ENCODE measurements at regions not wholly inside any gene's neighbourhood (a gene's known extent, or its start where the extent isn't known, plus 50 kb on each side); places are given as distances from the start of the nearest gene placed in this dataset.

DNA sequence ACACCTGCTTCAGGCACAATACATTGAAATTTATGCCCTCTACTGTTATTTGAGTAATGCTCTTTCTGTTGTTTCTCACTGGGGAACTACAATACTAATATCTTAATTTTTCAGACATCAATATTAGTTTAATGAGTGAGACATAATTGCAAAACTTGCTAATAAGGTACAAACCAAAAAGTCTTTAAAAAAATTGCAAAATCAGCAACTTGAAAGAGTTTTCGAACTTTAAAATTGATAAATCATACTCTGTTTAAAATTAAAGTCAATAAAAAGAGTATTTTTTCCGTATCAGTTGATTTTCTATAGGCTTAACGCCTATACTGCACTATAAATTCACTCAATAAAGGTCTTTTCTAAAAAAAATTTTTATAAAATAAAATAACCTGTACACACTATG lies 1735.9 kb upstream of the SEL1L start:
- no peaks in the 10 kb centered on the region for H3K27me3 ChIP-seq
- no peaks in the 10 kb centered on the region for H3K9me3 ChIP-seq
- ATAC-seq (ENCODE audit: low FRiP score in 2 of 2) (no peak), DNase-seq (no peak)
- H3K4me3 ChIP-seq = no peak overlapping the region
- WGBS, 2 donors = 82 to 84% methylated on average over 3 of the region's 3 CpGs
- TF ChIP-seq POLR2A (IDR thresholded peaks at IDR 0.05) = no peak
- H3K36me3 ChIP-seq = no peaks in the 10 kb centered on the region
- no peaks in the 10 kb centered on the region for H3K4me1 ChIP-seq
- H3K27ac ChIP-seq = no peak overlapping the region

DNA sequence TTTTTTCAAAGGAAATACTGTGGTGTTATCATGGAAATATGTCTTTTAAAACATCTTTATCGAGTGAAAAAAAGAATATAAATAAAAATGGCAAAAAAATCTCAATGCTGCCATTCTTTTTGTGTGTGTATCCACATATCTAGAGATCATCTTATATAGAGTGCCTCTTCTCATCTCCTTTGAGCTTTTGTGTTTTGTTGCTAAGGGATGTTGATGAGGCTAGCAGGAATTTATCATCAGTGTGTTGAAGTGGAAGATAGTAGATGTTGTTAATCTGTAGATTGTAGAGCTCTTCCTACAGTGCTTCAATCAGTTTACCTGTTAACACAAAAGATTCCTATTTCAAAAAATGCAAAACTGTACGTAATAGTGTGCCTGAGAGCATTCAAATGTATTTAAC lies 1738.0 kb upstream of the SEL1L start:
- H3K4me1 ChIP-seq = no peaks in the 10 kb centered on the region
- no peak for ATAC-seq (ENCODE audit: low FRiP score in 2 of 2)
- DNase-seq = no peak
- no peak overlapping the region for H3K4me3 ChIP-seq
- no peaks in the 10 kb centered on the region for H3K36me3 ChIP-seq
- H3K27me3 ChIP-seq = no peaks in the 10 kb centered on the region
- H3K9me3 ChIP-seq = no peaks in the 10 kb centered on the region
- no peak for TF ChIP-seq POLR2AphosphoS5 (IDR thresholded peaks at IDR 0.05)
- TF ChIP-seq EP300 (IDR thresholded peaks at IDR 0.05) = no peak
- no peak for TF ChIP-seq POLR2A (IDR thresholded peaks at IDR 0.05)
- TF ChIP-seq CTCF (IDR thresholded peaks at IDR 0.05) = no peak
- H3K27ac ChIP-seq = no peak overlapping the region
- WGBS, 2 donors = 69% methylated on average over 2 of the region's 2 CpGs

DNA sequence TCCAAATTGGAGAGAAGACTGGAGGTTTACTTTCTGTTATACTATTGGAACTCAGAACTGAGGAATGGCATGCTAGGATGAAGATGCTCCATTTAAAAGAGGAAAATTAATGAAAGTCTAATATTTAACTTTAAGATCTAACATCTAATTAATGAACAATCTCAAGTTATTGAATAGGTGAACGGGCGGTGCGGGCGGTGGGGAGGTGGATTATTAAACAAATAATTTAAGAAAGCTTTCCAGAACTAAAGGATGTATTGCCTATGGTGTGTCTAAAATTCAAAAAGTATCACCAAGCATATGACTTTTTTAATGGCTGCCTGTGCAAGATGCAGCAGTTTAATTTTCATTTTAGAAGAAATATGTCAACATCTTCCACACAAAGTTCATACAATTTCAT lies 1747.1 kb upstream of the SEL1L start:
- DNase-seq (no peak), ATAC-seq (ENCODE audit: low FRiP score in 2 of 2) (no peak)
- Histone ChIP-seq H3K4me1 (no peaks in the 10 kb centered on the region), H3K27me3 (no peaks in the 10 kb centered on the region), H3K4me3 (no peak overlapping the region), H3K9me3 (no peaks in the 10 kb centered on the region), H3K27ac (no peak overlapping the region), H3K36me3 (no peaks in the 10 kb centered on the region)
- WGBS, 2 donors = 92 to 95% methylated on average over 4 of the region's 4 CpGs
- no peak for TF ChIP-seq POLR2A (IDR thresholded peaks at IDR 0.05)

DNA sequence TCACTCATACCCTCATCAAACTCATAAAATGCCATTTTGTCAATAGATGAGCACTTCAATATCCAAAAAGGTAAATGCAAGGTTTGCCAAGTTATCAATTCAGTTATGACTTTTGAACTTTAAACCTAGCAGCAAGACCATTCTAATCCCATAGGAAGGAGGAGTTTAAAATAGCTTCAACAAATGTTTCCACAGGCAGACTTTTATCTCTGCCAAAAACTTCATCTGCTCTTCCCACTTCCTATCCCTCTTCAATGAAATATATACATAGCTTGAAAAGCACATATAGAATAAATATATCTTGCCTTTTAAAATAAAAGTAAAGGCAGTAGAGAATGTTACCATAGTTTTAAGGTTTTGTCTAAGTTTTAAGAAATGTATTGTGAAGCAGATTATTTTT lies 1749.1 kb upstream of the SEL1L start:
- Histone ChIP-seq H3K36me3 (no peaks in the 10 kb centered on the region), H3K27ac (no peak overlapping the region), H3K4me3 (no peak overlapping the region), H3K27me3 (no peaks in the 10 kb centered on the region), H3K9me3 (no peaks in the 10 kb centered on the region), H3K4me1 (no peaks in the 10 kb centered on the region)
- DNase-seq (no peak), ATAC-seq (ENCODE audit: low FRiP score in 2 of 2) (no peak)
- TF ChIP-seq EP300 (IDR thresholded peaks at IDR 0.05) (no peak), POLR2AphosphoS5 (IDR thresholded peaks at IDR 0.05) (no peak), POLR2A (IDR thresholded peaks at IDR 0.05) (no peak), CTCF (IDR thresholded peaks at IDR 0.05) (no peak)

- H3K36me3 ChIP-seq = no peaks in the 10 kb centered on the region
- ATAC-seq (ENCODE audit: low FRiP score in 2 of 2) (no peak), DNase-seq (no peak)
- H3K4me3 ChIP-seq = no peak overlapping the region
- no peaks in the 10 kb centered on the region for H3K9me3 ChIP-seq
- TF ChIP-seq CTCF (IDR thresholded peaks at IDR 0.05) = no peak
- no peak for TF ChIP-seq POLR2AphosphoS5 (IDR thresholded peaks at IDR 0.05)
- no peak for TF ChIP-seq POLR2A (IDR thresholded peaks at IDR 0.05)
- 69 to 78% methylated on average over 2 of the region's 2 CpGs for WGBS, 2 donors
- no peaks in the 10 kb centered on the region for H3K4me1 ChIP-seq
- no peaks in the 10 kb centered on the region for H3K27me3 ChIP-seq
- H3K27ac ChIP-seq = no peak overlapping the region
These were observed 1753.6 kb upstream of the SEL1L start for GRCh38 chr14:83287300-83287699.

DNA sequence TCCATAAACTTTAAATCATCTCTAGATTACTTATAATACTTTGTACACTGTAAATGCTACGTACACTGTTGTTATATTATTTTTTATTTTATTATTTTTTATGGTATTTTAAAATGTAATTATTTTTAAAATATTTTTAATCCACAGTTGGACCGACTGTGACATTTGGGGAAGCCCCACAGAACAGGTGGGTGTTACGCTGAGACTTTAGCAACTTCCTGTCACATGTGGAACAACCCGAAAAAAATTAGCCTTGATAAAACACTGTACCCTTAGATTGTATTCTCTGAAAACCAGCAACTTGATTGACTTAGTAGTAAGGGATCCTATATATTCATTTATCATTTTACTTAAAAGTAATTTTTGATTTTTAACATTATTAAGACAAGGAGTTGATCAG lies 1755.7 kb upstream of the SEL1L start:
- no peak for TF ChIP-seq POLR2AphosphoS5 (IDR thresholded peaks at IDR 0.05)
- no peak for TF ChIP-seq EP300 (IDR thresholded peaks at IDR 0.05)
- TF ChIP-seq CTCF (IDR thresholded peaks at IDR 0.05) = no peak
- no peak for TF ChIP-seq POLR2A (IDR thresholded peaks at IDR 0.05)
- no peak for DNase-seq
- H3K9me3 ChIP-seq = no peaks in the 10 kb centered on the region
- H3K4me1 ChIP-seq = no peaks in the 10 kb centered on the region
- no peaks in the 10 kb centered on the region for H3K36me3 ChIP-seq
- no peak for ATAC-seq (ENCODE audit: low FRiP score in 2 of 2)
- no peaks in the 10 kb centered on the region for H3K27me3 ChIP-seq
- WGBS, 2 donors = 69 to 72% methylated on average over 4 of the region's 4 CpGs
- H3K4me3 ChIP-seq = no peak overlapping the region
- no peak overlapping the region for H3K27ac ChIP-seq

All from upper lobe of left lung (tissue), 6 donors.